GM12878 (cell line): ENCODE measurements at regions not wholly inside any gene's neighbourhood (a gene's known extent, or its start where the extent isn't known, plus 50 kb on each side); places are given as distances from the start of the nearest gene placed in this dataset.

Experiments used
- ATAC-seq: fragments of 200-7000 bp; cut with Tn5 transposase; 3 replicates; pipeline ENCODE4 v1.9.1; 2020; ENCODE audit warnings: mild to moderate bottlenecking, moderate library complexity
- BruUV-seq: library from RNA; stranded (reverse); fragments of 400-500 nt; replicated peaks from 2 replicates; lab custom pipeline; 2021; lab: Mats Ljungman, UMichigan
- CTCF ChIA-PET: fragments of 300-600 bp; sonication (Branson Sonifier 250); formaldehyde crosslinking; extraction: SDS; loops from one replicate; lab custom pipeline; 2021; ENCODE audit warnings: inconsistent platforms; lab: Yijun Ruan, JAX
- POLR2A ChIA-PET: fragments of 350-600 bp; formaldehyde crosslinking; extraction: SDS; loops from one replicate; lab custom pipeline; 2021; ENCODE audit warnings: inconsistent platforms; lab: Charles Lee
- RAD21 ChIA-PET: fragments of 300-600 bp; sonication (Branson Sonifier 250); formaldehyde crosslinking; loops from one replicate; lab custom pipeline; 2023; ENCODE audit warnings: antibody characterized with exemption; ENCODE audit not compliant: unreplicated experiment; lab: Charles Lee
- SMC1A ChIA-PET: fragments of 300-600 bp; sonication (Branson Sonifier 250); formaldehyde crosslinking; loops from one replicate; lab custom pipeline; 2023; ENCODE audit not compliant: unreplicated experiment, uncharacterized antibody; lab: Charles Lee
- DNase-seq: peaks from one replicate; pipeline ENCODE4 v3.0.0-alpha.2; 2011; ENCODE audit warnings: low read depth, low spot score
- FAIRE-seq: peaks from 3 replicates; lab custom pipeline; 2011; peaks lifted over from hg19 to GRCh38; lab: Jason Lieb, UNC
- H2AFZ ChIP-seq: 2 replicates; pipeline ENCODE4 v1.6.0; 2011; ENCODE audit warnings: low read depth, low read length, control low read depth; ENCODE audit not compliant: control insufficient read depth
- H3K27ac ChIP-seq: 2 replicates; pipeline ENCODE4 v1.5.1; 2011; ENCODE audit warnings: control low read depth; ENCODE audit not compliant: control insufficient read depth, insufficient read depth
- H3K27me3 ChIP-seq, 2 experiments: replicated peaks in 1 of 2; 2 replicates each; pipeline versions ENCODE4 v1.6.0 to v1.6.1; 2011; ENCODE audit warnings: low read length in 1 of 2; ENCODE audit not compliant: control insufficient read depth in 2 of 2, insufficient read depth in 2 of 2
- H3K36me3 ChIP-seq, 2 experiments: 2 replicates each; pipeline ENCODE4 v1.5.1; 2011; ENCODE audit warnings: low read length in 1 of 2; ENCODE audit not compliant: control insufficient read depth in 2 of 2, insufficient read depth in 2 of 2
- H3K4me1 ChIP-seq: 2 replicates; pipeline ENCODE4 v1.6.1; 2011; ENCODE audit warnings: mild to moderate bottlenecking, low read length, moderate library complexity, mixed read lengths; ENCODE audit not compliant: control insufficient read depth, insufficient read depth
- H3K4me2 ChIP-seq: 2 replicates; pipeline ENCODE4 v1.6.0; 2011; ENCODE audit warnings: control low read depth; ENCODE audit not compliant: control insufficient read depth, insufficient read depth
- H3K4me3 ChIP-seq: fragments of 200-600 bp; sonication (generic); 2 replicates; pipeline ENCODE4 v1.5.1; 2016
- H3K79me2 ChIP-seq: 2 replicates; pipeline ENCODE4 v1.6.0; 2011; ENCODE audit warnings: low read length; ENCODE audit not compliant: control insufficient read depth, insufficient read depth
- H3K9ac ChIP-seq: 2 replicates; pipeline ENCODE4 v1.8.0; 2011; ENCODE audit warnings: low read length, control low read depth, mixed read lengths; ENCODE audit not compliant: control insufficient read depth, insufficient read depth
- H3K9me3 ChIP-seq: replicated peaks from 3 replicates; pipeline ENCODE4 v1.5.1; 2011; ENCODE audit warnings: mild to moderate bottlenecking, low read length; ENCODE audit not compliant: control insufficient read depth, insufficient read depth
- H4K20me1 ChIP-seq: 2 replicates; pipeline ENCODE4 v1.6.0; 2011; ENCODE audit not compliant: control insufficient read depth, insufficient read depth
- BCL11A ChIP-seq: IDR thresholded peaks from 2 replicates; pipeline ENCODE4 v1.6.1; 2011; ENCODE audit warnings: low read depth, low read length
- BRCA1 ChIP-seq: IDR thresholded peaks from 2 replicates; pipeline ENCODE4 v1.6.1; 2011; ENCODE audit warnings: low read depth, low read length, improper control_type of control experiment
- CBFB ChIP-seq: IDR thresholded peaks from 2 replicates; pipeline ENCODE4 v1.6.1; 2016; ENCODE audit warnings: antibody characterized with exemption, low read depth
- CREM ChIP-seq: IDR thresholded peaks from 2 replicates; pipeline ENCODE4 v1.6.1; 2014; ENCODE audit warnings: antibody characterized with exemption, low read depth
- ETV6 ChIP-seq, 2 experiments: fragments of 450-650 bp in 1 of 2; IDR thresholded peaks in 1 of 2; conservative IDR thresholded peaks in 1 of 2; 2 replicates each; pipeline ENCODE4 v1.6.1; 2014; ENCODE audit warnings: antibody characterized with exemption in 1 of 2, borderline replicate concordance in 1 of 2, low read depth in 1 of 2, mild to moderate bottlenecking in 1 of 2, moderate library complexity in 1 of 2
- IRF4 ChIP-seq: IDR thresholded peaks from 2 replicates; pipeline ENCODE4 v1.6.1; 2011; ENCODE audit warnings: low read depth, low read length
- MYB ChIP-seq: fragments of 150-350 bp; IDR thresholded peaks from 2 replicates; pipeline ENCODE4 v1.6.1; 2014; ENCODE audit warnings: mild to moderate bottlenecking, low read depth, low read length, borderline replicate concordance
- NBN ChIP-seq: fragments of 450-650 bp; IDR thresholded peaks from 2 replicates; pipeline ENCODE4 v1.6.1; 2016
- NFXL1 ChIP-seq: fragments of 450-650 bp; IDR thresholded peaks from 2 replicates; pipeline ENCODE4 v1.6.1; 2017; ENCODE audit warnings: antibody characterized with exemption, mild to moderate bottlenecking, borderline replicate concordance
- NR2C2 ChIP-seq: IDR thresholded peaks from 2 replicates; pipeline ENCODE4 v1.6.1; 2011; ENCODE audit warnings: borderline replicate concordance, low read depth; ENCODE audit not compliant: control insufficient read depth, insufficient read length
- POLR2AphosphoS5 ChIP-seq: IDR thresholded peaks from 2 replicates; pipeline ENCODE4 v1.6.1; 2011; ENCODE audit warnings: mild to moderate bottlenecking, low read length, inconsistent platforms
- SMAD5 ChIP-seq: IDR thresholded peaks from 2 replicates; pipeline ENCODE4 v1.6.1; 2016; ENCODE audit warnings: antibody characterized with exemption, low read depth
- SP1 ChIP-seq: IDR thresholded peaks from one replicate; pipeline ENCODE4 v1.6.1; 2011; ENCODE audit warnings: low read depth, low read length
- TARDBP ChIP-seq: IDR thresholded peaks from 2 replicates; pipeline ENCODE4 v1.6.1; 2016; ENCODE audit warnings: borderline replicate concordance
- YY1 ChIP-seq: IDR thresholded peaks from 2 replicates; pipeline ENCODE4 v1.6.1; 2011; ENCODE audit warnings: low read depth, mild to moderate bottlenecking, low read length
- ZNF217 ChIP-seq: fragments of 450-650 bp; IDR thresholded peaks from 2 replicates; pipeline ENCODE4 v1.6.1; 2017; ENCODE audit warnings: antibody characterized with exemption, mild to moderate bottlenecking
- WGBS: methylation state at CpG from one replicate; pipeline ENCODE4 v1.1.6; 2016; ENCODE audit warnings: low lambda C conversion rate; ENCODE audit not compliant: insufficient replicate concordance, insufficient coverage; ENCODE audit errors: missing lambda C conversion rate; 5-methylcytosine and 5-hydroxymethylcytosine counted together
- in situ Hi-C: fragments of 300-500 bp; cut with MboI; formaldehyde crosslinking; loops from 9 replicates; pipeline ENCODE4 v1.14.3; 2018; ENCODE audit warnings: mixed read lengths
- intact Hi-C: fragments of 100-400 bp; cut with micrococcal nuclease; formaldehyde crosslinking; loops from one replicate; pipeline ENCODE4 v1.14.2; 2022; ENCODE audit not compliant: unreplicated experiment
- TF ChIP-seq, protein P1 (sequence below): IDR thresholded peaks from 2 replicates; pipeline ENCODE4 v1.6.1; 2011; ENCODE audit warnings: mild to moderate bottlenecking, low read depth, low read length, moderate library complexity; ENCODE audit not compliant: insufficient replicate concordance
- TF ChIP-seq, protein P2 (sequence below): IDR thresholded peaks from 2 replicates; pipeline ENCODE4 v1.6.1; 2011; ENCODE audit warnings: low read depth, mild to moderate bottlenecking, low read length, moderate library complexity, borderline replicate concordance; ENCODE audit errors: extremely low read depth

DNA sequence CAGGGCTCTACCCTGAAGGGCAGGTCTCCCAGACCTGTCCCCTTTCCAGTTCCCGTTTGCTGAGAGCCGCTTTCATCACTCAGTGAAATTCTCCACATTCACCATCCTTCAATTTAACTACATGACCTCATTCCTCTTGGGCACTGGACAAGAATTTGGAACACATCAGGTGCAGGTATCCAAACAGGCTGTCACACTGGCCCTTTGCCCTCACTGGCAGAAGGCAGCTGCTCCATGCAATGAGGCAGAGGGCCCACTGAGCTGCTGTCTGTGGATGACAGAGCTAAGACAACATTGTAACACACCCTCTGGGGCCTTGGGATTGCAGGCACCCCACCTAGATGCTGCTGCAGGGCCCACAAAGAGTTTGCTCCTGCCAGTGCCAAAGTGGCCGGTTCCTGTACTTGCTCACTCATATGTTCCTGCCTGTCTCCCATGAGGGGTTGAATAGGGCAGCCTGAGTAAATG, 55.1 kb downstream of the ACTL7B start:
- Histone ChIP-seq H3K4me1 (no peaks in the 10 kb centered on the region), H3K9ac (no peak overlapping the region), H3K27ac (no peak overlapping the region), H3K4me3 (no peak overlapping the region), H3K79me2 (no peaks in the 10 kb centered on the region), H2AFZ (no peak overlapping the region), H3K36me3 (no peaks in the 10 kb centered on the region), H3K9me3 (no peaks in the 10 kb centered on the region), H4K20me1 (no peaks in the 10 kb centered on the region), H3K27me3 (no peaks in the 10 kb centered on the region), H3K4me2 (no peak overlapping the region)
- BruUV-seq = no TSS peak
- TF ChIP-seq BRCA1 (no peak), NR2C2 (no peak), TARDBP (no peak), ZNF217 (no peak), IRF4 (no peak), POLR2AphosphoS5 (no peak), CBFB (no peak), NFXL1 (no peak), CREM (no peak), MYB (no peak), BCL11A (no peak), SP1 (no peak), SMAD5 (no peak), YY1 (no peak), ETV6 (conservative IDR thresholded peaks at IDR 0.05 in 1 of 2, IDR thresholded peaks at IDR 0.05 in 1 of 2; ENCODE audit: borderline replicate concordance in 1 of 2, low read depth in 1 of 2) (no peak), NBN (no peak)
- TF ChIP-seq, protein P1, sequence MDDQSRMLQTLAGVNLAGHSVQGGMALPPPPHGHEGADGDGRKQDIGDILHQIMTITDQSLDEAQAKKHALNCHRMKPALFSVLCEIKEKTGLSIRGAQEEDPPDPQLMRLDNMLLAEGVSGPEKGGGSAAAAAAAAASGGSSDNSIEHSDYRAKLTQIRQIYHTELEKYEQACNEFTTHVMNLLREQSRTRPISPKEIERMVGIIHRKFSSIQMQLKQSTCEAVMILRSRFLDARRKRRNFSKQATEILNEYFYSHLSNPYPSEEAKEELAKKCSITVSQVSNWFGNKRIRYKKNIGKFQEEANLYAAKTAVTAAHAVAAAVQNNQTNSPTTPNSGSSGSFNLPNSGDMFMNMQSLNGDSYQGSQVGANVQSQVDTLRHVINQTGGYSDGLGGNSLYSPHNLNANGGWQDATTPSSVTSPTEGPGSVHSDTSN = no peak
- TF ChIP-seq, protein P2, sequence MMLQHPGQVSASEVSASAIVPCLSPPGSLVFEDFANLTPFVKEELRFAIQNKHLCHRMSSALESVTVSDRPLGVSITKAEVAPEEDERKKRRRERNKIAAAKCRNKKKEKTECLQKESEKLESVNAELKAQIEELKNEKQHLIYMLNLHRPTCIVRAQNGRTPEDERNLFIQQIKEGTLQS = no peak
- DNase-seq (no peak), FAIRE-seq (no peak), ATAC-seq (no peak)
- SMC1A ChIA-PET = no interaction called here
- in situ Hi-C loops = no loop called here
- RAD21 ChIA-PET = no interaction called here
- CTCF ChIA-PET = no interaction called here
- intact Hi-C loops = no loop called here
- WGBS = 55% methylated on average over 3 of the region's 3 CpGs
- POLR2A ChIA-PET = no interaction called here
